HepG2 (cell line): ENCODE measurements at regions not wholly inside any gene's neighbourhood (a gene's known extent, or its start where the extent isn't known, plus 50 kb on each side); places are given as distances from the start of the nearest gene placed in this dataset.

ENCODE experiments used
- ATAC-seq: fragments of 200-7000 bp; cut with Tn5 transposase; 3 replicates; pipeline ENCODE4 v1.9.1; 2020; ENCODE audit warnings: mild to moderate bottlenecking, moderate library complexity
- BruUV-seq: library from RNA; stranded (reverse); fragments of 400-500 nt; replicated peaks from 2 replicates; lab custom pipeline; 2021; lab: Mats Ljungman, UMichigan
- CTCF ChIA-PET: fragments of 300-600 bp; formaldehyde crosslinking; extraction: SDS; loops from one replicate; lab custom pipeline; 2021; ENCODE audit warnings: low total read pairs, inconsistent platforms, low intra/inter-chr PET ratio; lab: Yijun Ruan, JAX
- POLR2A ChIA-PET: fragments of 350-600 bp; sonication (Branson Sonifier 250); formaldehyde crosslinking; loops from one replicate; lab custom pipeline; 2020; ENCODE audit warnings: antibody characterized with exemption, inconsistent platforms; lab: Yijun Ruan, JAX
- DNase-seq: peaks from one replicate; pipeline ENCODE4 v3.0.0-alpha.2; 2015; ENCODE audit warnings: low spot score
- FAIRE-seq: peaks from 3 replicates; lab custom pipeline; 2011; peaks lifted over from hg19 to GRCh38; lab: Jason Lieb, UNC
- H2AFZ ChIP-seq: one replicate; pipeline ENCODE4 v1.6.1; 2011; ENCODE audit warnings: low read length, inconsistent platforms
- H3K27ac ChIP-seq: fragments of 300-600 bp; 3 replicates; pipeline ENCODE4 v1.8.0; 2011; ENCODE audit warnings: mixed run types, mild to moderate bottlenecking, mixed read lengths, low read length, inconsistent platforms; ENCODE audit not compliant: insufficient read depth; ENCODE audit errors: extremely low read length
- H3K27me3 ChIP-seq, 2 experiments: fragments of 200-600 bp in 1 of 2; 2 replicates in 1 of 2; 3 replicates in 1 of 2; pipeline versions ENCODE4 v1.6.0 to v1.8.0; 2011; ENCODE audit warnings: low read length in 2 of 2, mild to moderate bottlenecking in 2 of 2, moderate library complexity in 2 of 2, inconsistent platforms in 1 of 2; ENCODE audit not compliant: insufficient read depth in 2 of 2, control insufficient read depth in 1 of 2
- H3K36me3 ChIP-seq, 2 experiments: fragments of 200-600 bp in 1 of 2; replicated peaks in 1 of 2; 2 replicates in 1 of 2; 3 replicates in 1 of 2; pipeline versions ENCODE4 v1.5.1 to v1.8.0; 2011; ENCODE audit warnings: low read length in 2 of 2, inconsistent platforms in 1 of 2; ENCODE audit not compliant: insufficient read depth in 2 of 2, control insufficient read depth in 1 of 2
- H3K4me1 ChIP-seq: 2 replicates; pipeline ENCODE4 v1.5.1; 2012; ENCODE audit warnings: low read length, inconsistent platforms; ENCODE audit not compliant: insufficient read depth
- H3K4me2 ChIP-seq: 2 replicates; pipeline ENCODE4 v1.6.0; 2011; ENCODE audit warnings: low read depth, low read length, inconsistent platforms
- H3K4me3 ChIP-seq, 3 experiments: fragments of 200-600 bp in 1 of 3; sonication (generic), shearing (Covaris generic) in 1 of 3; replicated peaks in 1 of 3; 2 replicates each; pipeline ENCODE4 v1.5.1; 2011 to 2016; ENCODE audit warnings: low read length in 3 of 3, inconsistent platforms in 2 of 3, low read depth in 2 of 3, mild to moderate bottlenecking in 2 of 3, control low read depth in 1 of 3, mixed read lengths in 1 of 3; ENCODE audit not compliant: insufficient read depth in 1 of 3
- H3K79me2 ChIP-seq: one replicate; pipeline ENCODE4 v1.6.1; 2011; ENCODE audit warnings: low read length, inconsistent platforms; ENCODE audit not compliant: insufficient read depth
- H3K9ac ChIP-seq: 2 replicates; pipeline ENCODE4 v1.6.0; 2011; ENCODE audit warnings: mild to moderate bottlenecking, low read depth, low read length, inconsistent platforms; ENCODE audit not compliant: insufficient read depth
- H3K9me3 ChIP-seq: 2 replicates; pipeline ENCODE4 v1.5.1; 2012; ENCODE audit warnings: mild to moderate bottlenecking, low read length
- H4K20me1 ChIP-seq: 2 replicates; pipeline ENCODE4 v1.6.0; 2011; ENCODE audit warnings: inconsistent platforms, mild to moderate bottlenecking, low read length, moderate library complexity; ENCODE audit not compliant: insufficient read depth
- ADNP ChIP-seq: sonication (generic); formaldehyde crosslinking; IDR thresholded peaks from 2 replicates; pipeline ENCODE4 v1.4.0; 2020; ENCODE audit warnings: missing genetic modification reagents
- CERS6 ChIP-seq: sonication (generic); formaldehyde crosslinking; IDR thresholded peaks from 2 replicates; pipeline ENCODE4 v1.5.0; 2020; ENCODE audit warnings: missing genetic modification reagents
- ETV6 ChIP-seq: sonication (generic); formaldehyde crosslinking; conservative IDR thresholded peaks from 2 replicates; pipeline ENCODE4 v1.4.0; 2020; ENCODE audit warnings: missing genetic modification reagents
- FOXJ3 ChIP-seq: sonication (generic); formaldehyde crosslinking; IDR thresholded peaks from 2 replicates; pipeline ENCODE4 v1.4.0; 2020; ENCODE audit warnings: missing genetic modification reagents, mild to moderate bottlenecking, borderline replicate concordance
- FOXO1 ChIP-seq: sonication (generic); formaldehyde crosslinking; IDR thresholded peaks from 2 replicates; pipeline ENCODE4 v1.4.0; 2020; ENCODE audit warnings: missing genetic modification reagents
- GATA4 ChIP-seq: sonication (generic); IDR thresholded peaks from 2 replicates; pipeline ENCODE4 v1.6.1; 2016; ENCODE audit warnings: antibody characterized with exemption, low read depth, borderline replicate concordance
- HNRNPK ChIP-seq: fragments of 200-400 bp; formaldehyde crosslinking; IDR thresholded peaks from 2 replicates; pipeline ENCODE4 v1.6.1; 2018; ENCODE audit warnings: low read length, low read depth, moderate library complexity, mild to moderate bottlenecking; ENCODE audit not compliant: poor library complexity, severe bottlenecking
- IRX3 ChIP-seq: sonication (generic); formaldehyde crosslinking; IDR thresholded peaks from 2 replicates; pipeline ENCODE4 v1.8.1; 2023; ENCODE audit warnings: mild to moderate bottlenecking, low read depth, missing genetic modification reagents, borderline replicate concordance
- MZF1 ChIP-seq: sonication (generic); formaldehyde crosslinking; IDR thresholded peaks from 2 replicates; pipeline ENCODE4 v1.8.1; 2023; ENCODE audit warnings: mild to moderate bottlenecking, missing genetic modification reagents, borderline replicate concordance
- NR1H2 ChIP-seq: sonication (generic); formaldehyde crosslinking; IDR thresholded peaks from 2 replicates; pipeline ENCODE4 v1.8.1; 2022; ENCODE audit warnings: low read depth, missing genetic modification reagents, borderline replicate concordance
- TARDBP ChIP-seq: sonication (generic); formaldehyde crosslinking; IDR thresholded peaks from 2 replicates; pipeline ENCODE4 v1.8.0; 2022; ENCODE audit warnings: mild to moderate bottlenecking, missing genetic modification reagents
- ZBTB38 ChIP-seq: sonication (generic); formaldehyde crosslinking; IDR thresholded peaks from 2 replicates; pipeline ENCODE4 v1.5.1; 2020; ENCODE audit warnings: mild to moderate bottlenecking, missing genetic modification reagents
- ZFAT ChIP-seq: sonication (generic); formaldehyde crosslinking; conservative IDR thresholded peaks from 2 replicates; pipeline ENCODE4 v1.8.1; 2023; ENCODE audit warnings: missing genetic modification reagents, inconsistent platforms
- ZNF713 ChIP-seq: sonication (generic); formaldehyde crosslinking; IDR thresholded peaks from 2 replicates; pipeline ENCODE4 v1.4.0; 2020; ENCODE audit warnings: mild to moderate bottlenecking, missing genetic modification reagents
- WGBS: methylation state at CpG from one replicate; pipeline ENCODE4 v1.1.6; 2017; ENCODE audit warnings: low lambda C conversion rate; 5-methylcytosine and 5-hydroxymethylcytosine counted together
- in situ Hi-C: cut with HindIII; loops from 2 replicates; pipeline ENCODE4 v1.10.0; 2017; ENCODE audit warnings: low pct_unique_long_range_greater_than_20kb; ENCODE audit not compliant: extremely low pct_ligation_motif_present
- intact Hi-C: fragments of 100-400 bp; cut with micrococcal nuclease; formaldehyde crosslinking; loops from one replicate; pipeline ENCODE4 v1.10.0; 2022; ENCODE audit not compliant: unreplicated experiment
- TF ChIP-seq, protein P1 (sequence below): sonication (generic); formaldehyde crosslinking; conservative IDR thresholded peaks from 2 replicates; pipeline ENCODE4 v1.8.0; 2022; ENCODE audit warnings: missing genetic modification reagents

DNA sequence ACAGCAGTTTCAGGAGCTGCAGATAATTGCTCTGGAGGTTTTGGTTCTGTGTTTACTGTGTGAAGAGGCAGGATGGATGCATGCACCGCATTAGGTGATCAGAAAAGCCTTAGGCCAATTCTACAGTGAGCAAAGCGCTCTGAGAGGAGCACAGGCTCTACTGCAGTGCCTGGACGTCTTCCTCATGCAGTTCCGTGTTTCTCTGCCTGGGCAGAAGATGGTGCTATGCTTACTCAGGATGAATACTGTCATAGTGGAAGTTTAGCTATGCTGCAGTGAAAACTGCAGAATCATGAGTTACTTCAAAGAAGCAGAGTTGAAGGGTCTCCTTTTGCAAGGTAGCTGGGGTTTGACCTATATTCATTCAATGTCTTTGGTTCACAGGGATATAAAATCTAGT, 1012.4 kb downstream of the KCNJ18 start:
- Histone ChIP-seq H3K27ac (no peak overlapping the region), H3K36me3 (no peaks in the 10 kb centered on the region), H3K79me2 (no peaks in the 10 kb centered on the region), H3K9ac (no peak overlapping the region), H2AFZ (no peak overlapping the region), H3K4me1 (no peaks in the 10 kb centered on the region), H4K20me1 (no peaks in the 10 kb centered on the region), H3K4me3 (no peak overlapping the region), H3K4me2 (no peak overlapping the region), H3K9me3 (peaks cover 22% of the 10 kb centered on the region), H3K27me3 (no peaks in the 10 kb centered on the region)
- no peak for FAIRE-seq
- POLR2A ChIA-PET: no interaction called here
- CTCF ChIA-PET: no interaction called here
- intact Hi-C loops: loop anchor here (10.0 kb wide), 1 partner anchor 60 kb away; no protein-coding TSS in a partner anchor
- DNase-seq: no peak
- in situ Hi-C loops: no loop called here
- WGBS: 14% methylated on average over 3 of the region's 4 CpGs
- TF ChIP-seq, protein P1, sequence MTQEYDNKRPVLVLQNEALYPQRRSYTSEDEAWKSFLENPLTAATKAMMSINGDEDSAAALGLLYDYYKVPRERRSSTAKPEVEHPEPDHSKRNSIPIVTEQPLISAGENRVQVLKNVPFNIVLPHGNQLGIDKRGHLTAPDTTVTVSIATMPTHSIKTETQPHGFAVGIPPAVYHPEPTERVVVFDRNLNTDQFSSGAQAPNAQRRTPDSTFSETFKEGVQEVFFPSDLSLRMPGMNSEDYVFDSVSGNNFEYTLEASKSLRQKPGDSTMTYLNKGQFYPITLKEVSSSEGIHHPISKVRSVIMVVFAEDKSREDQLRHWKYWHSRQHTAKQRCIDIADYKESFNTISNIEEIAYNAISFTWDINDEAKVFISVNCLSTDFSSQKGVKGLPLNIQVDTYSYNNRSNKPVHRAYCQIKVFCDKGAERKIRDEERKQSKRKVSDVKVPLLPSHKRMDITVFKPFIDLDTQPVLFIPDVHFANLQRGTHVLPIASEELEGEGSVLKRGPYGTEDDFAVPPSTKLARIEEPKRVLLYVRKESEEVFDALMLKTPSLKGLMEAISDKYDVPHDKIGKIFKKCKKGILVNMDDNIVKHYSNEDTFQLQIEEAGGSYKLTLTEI (CRISPR knock-in tag): no peak
- TF ChIP-seq HNRNPK (no peak), CERS6 (no peak), MZF1 (no peak), ZFAT (no peak), NR1H2 (no peak), ZBTB38 (CRISPR knock-in tag) (no peak), ETV6 (CRISPR knock-in tag) (no peak), IRX3 (no peak), ADNP (no peak), TARDBP (no peak), ZNF713 (CRISPR knock-in tag) (no peak), FOXJ3 (CRISPR knock-in tag) (no peak), GATA4 (no peak), FOXO1 (CRISPR knock-in tag) (no peak)
- peak; percentile 48; the same call in 2 of the 3 replicates for ATAC-seq
- no TSS peak for BruUV-seq
